Activated T-helper 2 cell treated with anti-CD3 and anti-CD28 coated beads, Interferon-gamma antibody, Interleukin-2, Interleukin-4, amounts not matched to agents 10 μg/mL and 5 μg/mL and 100 μg/mL, durations not matched to agents 14 hours and 24 hours and 36 hours (primary cell): ENCODE measurements at regions not wholly inside any gene's neighbourhood (a gene's known extent, or its start where the extent isn't known, plus 50 kb on each side); places are given as distances from the start of the nearest gene placed in this dataset.

Experiments used
- DNase-seq: peaks from one replicate; pipeline ENCODE4 v3.0.0; 2021; ENCODE audit warnings: low spot score
- H3K27ac Mint-ChIP-seq: one replicate; pipeline ENCODE4 v1.8.0; 2021; ENCODE audit warnings: mixed read lengths
- H3K27me3 Mint-ChIP-seq: one replicate; pipeline ENCODE4 v1.8.0; 2021; ENCODE audit warnings: low read depth, mixed read lengths
- H3K36me3 Mint-ChIP-seq: one replicate; pipeline ENCODE4 v1.8.0; 2021; ENCODE audit warnings: low read depth, mixed read lengths
- H3K4me1 Mint-ChIP-seq: one replicate; pipeline ENCODE4 v1.8.0; 2021; ENCODE audit warnings: low read depth, mixed read lengths
- H3K4me3 Mint-ChIP-seq: one replicate; pipeline ENCODE4 v1.8.0; 2021; ENCODE audit warnings: low read depth, mild to moderate bottlenecking, moderate library complexity, mixed read lengths
- H3K9me3 Mint-ChIP-seq: one replicate; pipeline ENCODE4 v1.8.0; 2021; ENCODE audit warnings: mixed read lengths
- intact Hi-C: fragments of 100-400 bp; cut with micrococcal nuclease; formaldehyde crosslinking; loops from one replicate; pipeline ENCODE4 v1.15.1; 2023

DNA sequence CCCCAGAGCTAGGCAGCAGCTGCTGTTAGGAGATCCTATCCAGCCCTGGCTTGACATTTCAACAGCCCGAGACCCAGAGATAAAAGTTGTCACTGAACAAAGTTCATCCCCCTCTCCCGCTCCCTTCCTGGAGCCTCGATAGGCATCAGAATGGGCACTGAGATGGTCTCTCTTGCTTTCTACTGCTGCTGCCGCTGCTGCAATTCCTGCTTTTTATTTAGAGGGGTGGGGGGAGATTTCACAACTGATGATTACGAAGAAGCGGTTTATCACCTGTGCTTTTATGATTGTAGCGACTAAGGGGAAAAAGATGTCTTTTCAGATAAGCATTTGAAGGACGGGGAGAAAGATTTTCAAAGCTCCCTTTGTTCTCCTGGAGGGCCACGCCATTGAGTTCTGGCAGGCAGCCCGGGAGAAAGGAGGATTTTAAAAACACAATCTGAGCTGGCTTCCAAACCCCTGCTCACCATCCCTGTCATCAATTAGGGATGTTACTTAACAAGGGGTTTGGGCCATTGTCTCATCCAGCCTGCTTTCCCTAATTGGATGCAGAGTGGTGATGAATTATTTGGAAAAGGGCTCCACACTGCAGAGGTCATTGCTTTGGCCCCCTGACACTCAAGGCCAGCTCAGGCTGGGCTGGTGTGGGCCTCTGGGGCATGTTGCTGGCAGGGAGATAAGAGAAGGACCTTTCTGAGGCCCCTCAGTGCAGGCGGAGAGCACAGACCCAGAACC lies 344.7 kb downstream of the BUD13 start:
- H3K36me3 Mint-ChIP-seq, result no peaks in the 10 kb centered on the region
- no peaks in the 10 kb centered on the region for H3K4me1 Mint-ChIP-seq
- H3K4me3 Mint-ChIP-seq, result no peak overlapping the region
- DNase-seq, result no peak
- H3K27ac Mint-ChIP-seq, result no peak overlapping the region
- H3K9me3 Mint-ChIP-seq, result no peaks in the 10 kb centered on the region
- intact Hi-C loops, result no loop called here
- H3K27me3 Mint-ChIP-seq, result peaks cover 4% of the 10 kb centered on the region

- no peaks in the 10 kb centered on the region for H3K36me3 Mint-ChIP-seq
- no peaks in the 10 kb centered on the region for H3K9me3 Mint-ChIP-seq
- intact Hi-C loops, result no loop called here
- DNase-seq, result no peak
- H3K4me3 Mint-ChIP-seq, result no peak overlapping the region
- H3K27ac Mint-ChIP-seq, result no peak overlapping the region
- H3K4me1 Mint-ChIP-seq, result no peaks in the 10 kb centered on the region
- H3K27me3 Mint-ChIP-seq, result peaks cover 4% of the 10 kb centered on the region
These were observed 345.4 kb downstream of the BUD13 start for GRCh38 chr11:116427337-116427902.

GRCh38 chr11:116426761-116427160 lies 346.0 kb downstream of the BUD13 start:
- H3K4me1 Mint-ChIP-seq, result no peaks in the 10 kb centered on the region
- H3K27me3 Mint-ChIP-seq, result peaks cover 4% of the 10 kb centered on the region
- DNase-seq, result no peak
- H3K9me3 Mint-ChIP-seq, result no peaks in the 10 kb centered on the region
- no peaks in the 10 kb centered on the region for H3K36me3 Mint-ChIP-seq
- intact Hi-C loops, result no loop called here
- no peak overlapping the region for H3K4me3 Mint-ChIP-seq
- H3K27ac Mint-ChIP-seq, result no peak overlapping the region

- no peak for DNase-seq
- intact Hi-C loops, result no loop called here
- no peaks in the 10 kb centered on the region for H3K9me3 Mint-ChIP-seq
- H3K4me3 Mint-ChIP-seq, result no peak overlapping the region
- no peaks in the 10 kb centered on the region for H3K4me1 Mint-ChIP-seq
- H3K36me3 Mint-ChIP-seq, result no peaks in the 10 kb centered on the region
- no peak overlapping the region for H3K27ac Mint-ChIP-seq
- peaks cover 4% of the 10 kb centered on the region for H3K27me3 Mint-ChIP-seq
These were observed 348.0 kb downstream of the BUD13 start for GRCh38 chr11:116424615-116425261.

- Mint-ChIP-seq H3K36me3 (no peaks in the 10 kb centered on the region), H3K27ac (no peak overlapping the region), H3K4me1 (no peaks in the 10 kb centered on the region), H3K9me3 (no peaks in the 10 kb centered on the region), H3K27me3 (peaks cover 4% of the 10 kb centered on the region), H3K4me3 (no peak overlapping the region)
- no peak for DNase-seq
- intact Hi-C loops, result no loop called here
These were observed 349.7 kb downstream of the BUD13 start for GRCh38 chr11:116422956-116423600.

- no peak for DNase-seq
- intact Hi-C loops, result no loop called here
- Mint-ChIP-seq H3K9me3 (no peaks in the 10 kb centered on the region), H3K36me3 (no peaks in the 10 kb centered on the region), H3K4me3 (no peak overlapping the region), H3K27ac (no peak overlapping the region), H3K4me1 (no peaks in the 10 kb centered on the region), H3K27me3 (peaks cover 2% of the 10 kb centered on the region)
These were observed 350.2 kb downstream of the BUD13 start for GRCh38 chr11:116422556-116422955.

DNA sequence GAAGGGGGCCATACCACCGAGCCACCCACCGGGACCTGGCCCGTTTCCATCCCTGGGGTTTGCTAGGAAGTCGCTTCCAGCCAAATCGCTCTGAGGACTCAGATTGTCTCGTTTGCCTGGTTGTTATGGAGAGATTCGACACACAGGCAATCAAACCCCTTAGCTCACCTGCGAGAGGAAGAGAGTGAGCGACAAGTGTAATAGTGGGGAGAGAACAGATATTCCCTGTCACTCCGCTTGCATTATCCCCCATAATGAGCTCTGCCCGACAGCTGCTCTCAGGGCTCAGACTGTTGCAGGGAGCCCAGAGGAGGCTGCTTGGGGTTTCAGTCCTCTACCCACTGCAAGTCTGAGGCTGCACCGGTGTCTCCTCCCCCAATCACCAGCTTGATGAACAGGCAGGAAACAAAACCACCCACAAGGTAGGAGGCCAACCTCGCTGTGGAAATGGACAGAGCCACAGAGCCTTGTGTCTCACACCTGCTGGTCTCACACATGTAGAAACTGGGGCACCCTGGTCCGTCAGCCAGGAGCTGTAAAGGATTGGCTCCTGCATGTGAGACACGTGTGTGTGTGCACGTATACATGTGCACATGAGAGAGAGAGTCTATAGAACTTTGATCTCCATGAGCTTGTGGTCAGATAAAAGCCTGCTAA lies 351.1 kb downstream of the BUD13 start:
- Mint-ChIP-seq H3K4me1 (no peaks in the 10 kb centered on the region), H3K27ac (no peak overlapping the region), H3K36me3 (no peaks in the 10 kb centered on the region), H3K4me3 (no peak overlapping the region), H3K27me3 (no peaks in the 10 kb centered on the region), H3K9me3 (no peaks in the 10 kb centered on the region)
- DNase-seq, result no peak
- intact Hi-C loops, result no loop called here

DNA sequence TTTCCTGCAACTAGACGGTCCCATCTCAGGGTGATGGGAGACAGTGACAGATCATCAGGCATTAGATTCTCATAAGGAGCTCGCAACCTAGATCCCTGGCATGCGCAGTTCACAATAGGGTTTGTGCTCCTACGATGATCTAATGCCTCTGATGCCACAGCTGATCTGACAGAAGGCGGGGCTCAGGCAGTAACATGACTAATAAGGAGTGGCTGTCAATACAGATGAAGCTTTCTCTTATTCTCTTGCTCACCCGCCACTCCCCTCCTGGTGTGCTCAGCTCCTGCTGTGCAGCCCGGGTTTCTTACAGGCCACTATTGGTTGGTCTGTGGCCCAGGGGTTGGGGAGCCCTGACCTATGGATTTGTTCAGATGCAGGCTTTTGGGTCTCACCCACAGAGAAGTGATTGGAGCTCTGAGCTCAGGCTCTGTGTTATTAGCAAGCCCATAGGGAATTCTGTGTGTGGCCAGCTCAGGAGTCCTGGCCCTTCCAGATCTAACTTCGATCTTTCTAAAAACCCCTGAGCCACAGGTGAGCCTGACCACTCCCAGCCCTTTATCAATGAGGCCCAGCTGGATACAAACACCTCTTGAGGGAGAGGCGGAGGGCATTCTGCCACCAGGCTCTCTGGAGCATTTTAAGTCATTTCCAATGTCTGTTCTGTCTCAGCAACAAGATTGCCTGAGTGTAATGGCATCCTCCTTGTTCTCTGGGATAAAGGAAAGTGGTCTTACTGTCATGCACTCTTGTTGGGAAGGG lies 351.8 kb downstream of the BUD13 start:
- intact Hi-C loops, result no loop called here
- Mint-ChIP-seq H3K27ac (no peak overlapping the region), H3K4me1 (no peaks in the 10 kb centered on the region), H3K36me3 (no peaks in the 10 kb centered on the region), H3K9me3 (no peaks in the 10 kb centered on the region), H3K4me3 (no peak overlapping the region), H3K27me3 (no peaks in the 10 kb centered on the region)
- no peak for DNase-seq

GRCh38 chr11:116420030-116420429 lies 352.8 kb downstream of the BUD13 start:
- Mint-ChIP-seq H3K27me3 (no peaks in the 10 kb centered on the region), H3K36me3 (no peaks in the 10 kb centered on the region), H3K4me1 (no peaks in the 10 kb centered on the region), H3K4me3 (no peak overlapping the region), H3K27ac (no peak overlapping the region), H3K9me3 (no peaks in the 10 kb centered on the region)
- intact Hi-C loops, result no loop called here
- DNase-seq, result no peak

DNA sequence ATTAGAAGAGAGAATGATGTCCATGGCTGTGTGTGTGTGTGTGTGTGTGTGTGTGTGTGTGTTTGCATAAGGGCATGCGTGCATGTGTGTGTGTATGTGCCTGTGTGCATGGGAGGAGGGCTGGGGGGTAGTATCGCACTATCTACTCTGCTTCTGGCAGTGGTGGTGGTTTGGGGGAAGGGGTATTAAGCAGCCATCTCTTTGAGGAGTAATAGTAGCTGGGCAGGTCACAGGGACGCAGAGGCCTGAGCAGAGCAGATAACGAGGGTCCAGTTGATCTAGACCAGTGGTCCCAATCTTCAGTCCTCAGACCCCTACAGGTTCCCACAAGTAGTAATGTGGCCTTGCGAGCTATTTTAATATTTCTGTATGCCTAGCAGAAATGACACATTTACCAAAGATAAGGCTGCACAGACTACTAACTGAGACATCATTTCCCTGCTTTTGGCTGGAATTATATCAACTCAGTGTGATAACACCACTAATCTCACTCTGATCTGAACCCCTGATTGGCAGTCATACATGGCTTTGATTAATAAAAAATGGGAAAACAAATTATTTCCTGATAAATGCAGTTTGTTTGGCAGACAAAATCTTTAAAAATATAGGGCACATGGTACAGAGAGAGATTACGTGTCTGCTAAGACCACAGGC lies 354.3 kb downstream of the BUD13 start:
- Mint-ChIP-seq H3K27ac (no peak overlapping the region), H3K9me3 (no peaks in the 10 kb centered on the region), H3K36me3 (no peaks in the 10 kb centered on the region), H3K4me1 (no peaks in the 10 kb centered on the region), H3K27me3 (no peaks in the 10 kb centered on the region), H3K4me3 (no peak overlapping the region)
- no peak for DNase-seq
- intact Hi-C loops, result no loop called here

DNA sequence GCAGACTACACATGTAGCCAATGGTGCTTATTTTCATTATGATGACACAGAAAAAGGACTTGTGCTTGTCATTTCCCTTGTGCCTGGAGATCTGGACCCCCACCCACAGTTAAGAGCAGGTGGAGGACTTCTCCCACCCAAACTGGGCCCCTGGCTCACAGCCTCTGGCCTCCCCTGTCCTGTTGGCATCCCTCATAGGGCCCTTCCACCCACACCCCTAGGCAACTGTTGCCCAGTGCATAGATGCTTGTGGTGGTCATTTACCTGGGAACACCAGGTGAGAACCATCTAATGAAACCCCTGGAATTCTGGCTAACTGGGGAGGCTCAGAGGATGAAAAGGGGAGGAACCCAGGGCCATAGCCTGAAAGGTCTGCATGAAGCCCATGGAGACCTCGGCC lies 355.9 kb downstream of the BUD13 start:
- H3K4me3 Mint-ChIP-seq, result no peak overlapping the region
- no peaks in the 10 kb centered on the region for H3K4me1 Mint-ChIP-seq
- H3K36me3 Mint-ChIP-seq, result no peaks in the 10 kb centered on the region
- intact Hi-C loops, result no loop called here
- no peak overlapping the region for H3K27ac Mint-ChIP-seq
- no peaks in the 10 kb centered on the region for H3K27me3 Mint-ChIP-seq
- H3K9me3 Mint-ChIP-seq, result no peaks in the 10 kb centered on the region
- DNase-seq, result no peak

GRCh38 chr11:116415095-116415494 lies 357.7 kb downstream of the BUD13 start:
- DNase-seq, result no peak
- Mint-ChIP-seq H3K27me3 (no peaks in the 10 kb centered on the region), H3K4me1 (no peaks in the 10 kb centered on the region), H3K4me3 (no peak overlapping the region), H3K27ac (no peak overlapping the region), H3K9me3 (no peaks in the 10 kb centered on the region), H3K36me3 (no peaks in the 10 kb centered on the region)
- intact Hi-C loops, result no loop called here
